GM10248 (cell line): ENCODE measurements at regions not wholly inside any gene's neighbourhood (a gene's known extent, or its start where the extent isn't known, plus 50 kb on each side); places are given as distances from the start of the nearest gene placed in this dataset.

Source experiments
- CTCF ChIA-PET: fragments of 300-600 bp; sonication (Branson Sonifier 250); formaldehyde crosslinking; extraction: SDS; loops from one replicate; lab custom pipeline; 2021; ENCODE audit warnings: antibody characterized with exemption; lab: Yijun Ruan, JAX
- POLR2A ChIA-PET: fragments of 350-650 bp; sonication (Branson Sonifier 250); formaldehyde crosslinking; extraction: SDS; loops from one replicate; lab custom pipeline; 2020; ENCODE audit warnings: antibody characterized with exemption; lab: Yijun Ruan, JAX
- DNase-seq: peaks from one replicate; pipeline ENCODE4 v3.0.0; 2012; ENCODE audit errors: extremely low spot score
- CTCF ChIP-seq: IDR thresholded peaks from 2 replicates; pipeline ENCODE4 v1.5.1; 2012; ENCODE audit warnings: mild to moderate bottlenecking, low read depth; ENCODE audit errors: extremely low read depth, missing control alignments, control extremely low read depth

DNA sequence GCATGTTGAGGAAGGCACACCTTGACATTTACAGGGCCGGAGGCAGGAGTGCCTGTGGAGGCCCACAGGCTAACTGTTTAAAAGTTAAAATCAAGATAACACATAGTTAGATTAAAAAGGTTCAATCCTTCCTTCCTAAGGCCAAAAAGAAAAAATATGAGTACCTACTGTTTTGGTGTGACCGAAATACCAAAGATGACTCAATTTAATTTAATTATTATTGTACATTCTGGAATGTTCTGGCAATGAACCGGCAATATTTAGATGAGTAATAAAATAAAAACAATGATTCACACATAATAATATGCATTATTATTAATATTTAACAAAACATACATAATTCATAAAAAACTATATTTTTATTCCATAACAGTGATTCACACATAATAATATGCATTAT lies 136.8 kb upstream of the NTF3 start:
- TF ChIP-seq CTCF: no peak
- no peak for DNase-seq
- ChIA-PET CTCF (no interaction called here), POLR2A (no interaction called here)

DNA sequence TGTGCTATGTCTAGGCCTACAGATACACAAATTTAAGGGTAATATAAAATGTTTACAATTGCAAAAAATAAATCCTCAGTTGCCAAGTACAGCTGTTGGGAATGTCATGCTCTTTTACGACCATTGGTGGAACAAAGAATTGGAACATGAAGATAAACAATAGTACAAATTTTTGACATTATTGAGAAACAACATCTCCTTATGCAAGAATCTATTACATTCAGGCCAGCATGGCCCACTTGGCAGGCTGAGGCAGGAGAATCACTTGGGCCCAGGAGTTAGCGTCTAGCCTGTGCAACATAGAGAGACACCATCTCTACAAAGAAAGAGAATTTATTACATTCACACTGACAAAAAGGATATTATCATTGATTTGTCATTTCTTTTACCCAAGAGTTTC lies 135.9 kb upstream of the NTF3 start:
- POLR2A ChIA-PET: no interaction called here
- no peak for TF ChIP-seq CTCF
- no peak for DNase-seq
- CTCF ChIA-PET: no interaction called here

GRCh38 chr12:5301539-5301938 lies 130.4 kb upstream of the NTF3 start:
- DNase-seq: no peak
- TF ChIP-seq CTCF: no peak
- POLR2A ChIA-PET: no interaction called here
- CTCF ChIA-PET: interaction anchor here (1.5 kb wide), 1 partner anchor 49 kb away, joined by 3 read pairs; no protein-coding TSS in a partner anchor

- ChIA-PET CTCF (interaction anchor here (1.2 kb wide), 1 partner anchor 8 kb away, joined by 4 read pairs; no protein-coding TSS in a partner anchor), POLR2A (no interaction called here)
- TF ChIP-seq CTCF: no peak
- no peak for DNase-seq
These were observed 126.5 kb upstream of the NTF3 start for GRCh38 chr12:5305425-5305824.

DNA sequence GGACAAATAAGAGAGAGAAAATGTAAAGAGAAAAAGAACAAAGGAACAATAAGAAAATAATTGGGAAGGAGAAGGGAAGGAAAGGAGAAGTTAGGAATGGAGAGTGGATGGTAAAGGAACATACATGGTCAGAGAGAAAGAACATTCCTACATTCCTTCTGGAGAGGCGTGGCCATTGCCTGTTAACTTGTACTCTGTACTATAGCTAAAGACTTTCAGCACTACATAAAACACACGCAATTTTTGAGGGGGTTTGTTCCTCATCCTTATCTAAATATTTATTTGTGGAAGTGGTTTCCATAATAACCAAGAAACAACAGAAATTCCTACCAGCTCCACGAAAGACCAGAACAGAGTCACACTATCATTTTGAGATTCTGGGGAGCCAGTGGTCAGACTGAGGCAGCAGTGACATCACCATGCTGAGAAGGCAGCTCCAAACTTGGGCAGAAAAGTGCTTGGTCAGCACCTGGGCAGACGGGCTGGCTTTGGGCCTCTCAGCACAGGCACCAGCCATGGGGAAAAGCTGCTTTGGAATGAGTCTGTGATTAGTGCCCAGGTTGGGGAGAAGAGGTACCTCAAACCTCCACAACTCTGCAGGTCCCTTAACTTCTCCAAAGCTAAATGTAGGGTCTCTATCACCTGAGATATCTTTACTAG lies 125.9 kb upstream of the NTF3 start:
- DNase-seq: no peak
- CTCF ChIA-PET: no interaction called here
- TF ChIP-seq CTCF: no peak
- POLR2A ChIA-PET: no interaction called here

DNA sequence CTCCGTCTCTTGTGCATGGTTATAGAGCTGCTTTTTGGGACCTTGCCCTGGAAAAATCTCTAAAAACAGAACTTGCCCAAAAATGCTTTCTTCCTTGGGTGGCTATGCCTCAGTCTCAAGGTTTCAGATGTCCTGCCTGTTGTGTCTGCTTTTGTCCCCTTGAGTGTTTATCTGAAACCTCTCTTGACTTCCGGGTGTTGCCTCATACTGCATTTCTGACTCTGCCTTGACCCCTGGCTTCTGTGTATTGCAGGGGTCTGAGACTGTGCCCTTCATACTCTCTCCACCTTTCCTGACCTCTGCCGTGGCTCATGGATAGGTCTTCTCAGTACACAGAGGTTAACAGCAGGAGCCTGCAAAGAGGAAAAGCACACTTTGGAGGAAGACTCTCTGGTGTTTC lies 124.8 kb upstream of the NTF3 start:
- ChIA-PET POLR2A (no interaction called here), CTCF (interaction anchor here (1.0 kb wide), 1 partner anchor 9 kb away, joined by 3 read pairs; no protein-coding TSS in a partner anchor)
- TF ChIP-seq CTCF: no peak
- DNase-seq: no peak
